ENCODE measurements at regions not wholly inside any gene's neighbourhood (a gene's known extent, or its start where the extent isn't known, plus 50 kb on each side); places are given as distances from the start of the nearest gene placed in this dataset.
"Not testable (repeated sequence)": the region's sequence is repeated elsewhere in the genome, so short reads cannot be mapped to it uniquely, and the experiment has no call there.

- DNase-seq, result no peak
Observed at GRCh38 chr18:1505856-1506255, 601.2 kb downstream of the ADCYAP1 start.

- no peak for DNase-seq
Observed at GRCh38 chr18:1510542-1511179, 606.0 kb downstream of the ADCYAP1 start.

GRCh38 chr18:1511619-1512311 lies 607.1 kb downstream of the ADCYAP1 start:
- no peak for DNase-seq

- no peak for DNase-seq
Observed at GRCh38 chr18:1513519-1513918, 608.8 kb downstream of the ADCYAP1 start.

- not testable (repeated sequence) for DNase-seq
Observed at GRCh38 chr18:1521588-1522248, 617.0 kb downstream of the ADCYAP1 start.

- no peak for DNase-seq
Observed at GRCh38 chr18:1522249-1522615, 617.6 kb downstream of the ADCYAP1 start.

GRCh38 chr18:1526991-1527390 lies 622.3 kb downstream of the ADCYAP1 start:
- no peak for DNase-seq

GRCh38 chr18:1527805-1528204 lies 623.1 kb downstream of the ADCYAP1 start:
- DNase-seq, result no peak

GRCh38 chr18:1528447-1528846 lies 623.8 kb downstream of the ADCYAP1 start:
- no peak for DNase-seq

GRCh38 chr18:1528964-1529509 lies 624.4 kb downstream of the ADCYAP1 start:
- DNase-seq, result no peak

- DNase-seq, result no peak
Observed at GRCh38 chr18:1530650-1531049, 626.0 kb downstream of the ADCYAP1 start.

- no peak for DNase-seq
Observed at GRCh38 chr18:1539276-1539675, 634.6 kb downstream of the ADCYAP1 start.

GRCh38 chr18:1541478-1541877 lies 636.8 kb downstream of the ADCYAP1 start:
- DNase-seq, result no peak

- DNase-seq, result no peak
Observed at GRCh38 chr18:1542230-1542774, 637.6 kb downstream of the ADCYAP1 start.

- no peak for DNase-seq
Observed at GRCh38 chr18:1544016-1544415, 639.3 kb downstream of the ADCYAP1 start.

- DNase-seq, result not testable (repeated sequence)
Observed at GRCh38 chr18:1557711-1558110, 653.0 kb downstream of the ADCYAP1 start.

GRCh38 chr18:1559563-1559962 lies 654.9 kb downstream of the ADCYAP1 start:
- no peak for DNase-seq

- no peak for DNase-seq
Observed at GRCh38 chr18:1564793-1565192, 660.1 kb downstream of the ADCYAP1 start.

GRCh38 chr18:1571206-1571605 lies 666.5 kb downstream of the ADCYAP1 start:
- DNase-seq, result no peak

- no peak for DNase-seq
Observed at GRCh38 chr18:1573732-1574131, 669.1 kb downstream of the ADCYAP1 start.

GRCh38 chr18:1575084-1575483 lies 670.4 kb downstream of the ADCYAP1 start:
- no peak for DNase-seq

GRCh38 chr18:1578505-1578904 lies 673.8 kb downstream of the ADCYAP1 start:
- DNase-seq, result no peak

- DNase-seq, result no peak
Observed at GRCh38 chr18:1581581-1581980, 676.9 kb downstream of the ADCYAP1 start.

All from NCI-H1105 (cell line).